ENCODE measurements at regions not wholly inside any gene's neighbourhood (a gene's known extent, or its start where the extent isn't known, plus 50 kb on each side); places are given as distances from the start of the nearest gene placed in this dataset.

DNA sequence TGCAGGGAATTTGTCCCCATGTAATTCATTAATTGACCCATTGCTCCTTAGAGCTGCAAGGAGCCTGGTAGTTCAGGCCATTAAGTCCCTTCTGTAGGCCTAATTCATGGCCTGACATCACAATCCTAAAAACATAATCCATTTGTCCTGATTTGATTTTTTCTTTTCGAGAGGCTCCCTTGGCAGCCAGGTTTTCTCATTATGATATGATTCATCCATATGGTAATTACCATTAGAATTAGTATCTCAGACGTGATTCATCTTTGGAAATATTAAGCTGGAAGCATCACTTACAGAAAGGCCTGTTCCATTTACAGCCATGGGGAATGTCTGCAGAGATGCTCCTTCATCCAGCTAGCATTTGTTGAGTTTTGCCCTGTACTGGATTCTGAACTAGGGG is 128.5 kb downstream of the PLCE1 start:
- TF ChIP-seq BHLHE40 (IDR thresholded peaks at IDR 0.05; ENCODE audit: low read depth, low read length) = no peak
- TF ChIP-seq CTCF (IDR thresholded peaks at IDR 0.05) = no peak
- no peak for TF ChIP-seq SREBF2 (IDR thresholded peaks at IDR 0.05)
- no peak for TF ChIP-seq REST (IDR thresholded peaks at IDR 0.05)
- no peak for TF ChIP-seq MYC (IDR thresholded peaks at IDR 0.05; ENCODE audit: borderline replicate concordance, low read length)
- no peak for TF ChIP-seq KDM1A (IDR thresholded peaks at IDR 0.05; ENCODE audit: low read depth)
- TF ChIP-seq EP300 (IDR thresholded peaks at IDR 0.05) = no peak
- no peak for TF ChIP-seq CBX2 (IDR thresholded peaks at IDR 0.05; ENCODE audit: borderline replicate concordance, low read depth)
- TF ChIP-seq POLR2A (IDR thresholded peaks at IDR 0.05; ENCODE audit: low read length) = no peak
- TF ChIP-seq MAX (IDR thresholded peaks at IDR 0.05) = no peak
- TF ChIP-seq HES2 (IDR thresholded peaks at IDR 0.05) = no peak
- TF ChIP-seq ZFP36 (IDR thresholded peaks at IDR 0.05; ENCODE audit: borderline replicate concordance, partially characterized antibody) = no peak

Measured in A549 (cell line).